CD4-positive, alpha-beta T cell (primary cell): ENCODE measurements at regions not wholly inside any gene's neighbourhood (a gene's known extent, or its start where the extent isn't known, plus 50 kb on each side); places are given as distances from the start of the nearest gene placed in this dataset.
A peak's percentile ranks its signal among the peaks of the same experiment; 100 is the strongest.

Experiments used
- ATAC-seq: fragments of 200-7000 bp; cut with Tn5 transposase; one replicate; pipeline ENCODE4 v1.10.0; 2022; ENCODE audit warnings: mild to moderate bottlenecking; ENCODE audit not compliant: poor library complexity
- CTCF ChIA-PET: fragments of 350-600 bp; sonication (Branson Sonifier 250); formaldehyde crosslinking; loops from one replicate; lab custom pipeline; 2021; ENCODE audit warnings: antibody characterized with exemption, inconsistent platforms; lab: Charles Lee
- POLR2A ChIA-PET: fragments of 350-600 bp; sonication (Branson Sonifier 250); formaldehyde crosslinking; loops from one replicate; lab custom pipeline; 2021; ENCODE audit warnings: antibody characterized with exemption, inconsistent platforms; lab: Charles Lee
- DNase-seq, 14 experiments: peaks; one replicate each; pipeline ENCODE4 v3.0.0-alpha.2; 2013 to 2020; ENCODE audit warnings: mixed read lengths in 2 of 14
- H3K27ac ChIP-seq, 2 donors: one replicate each; pipeline versions ENCODE4 v1.5.1 to v1.7.0; 2013; ENCODE audit warnings: low read length in 2 of 2, low read depth in 1 of 2, mild to moderate bottlenecking in 1 of 2
- H3K27me3 ChIP-seq, 2 experiments: 1 replicate in 1 of 2; 2 replicates in 1 of 2; pipeline versions ENCODE4 v1.6.1 to v1.7.0; 2013; ENCODE audit warnings: low read length in 2 of 2, control low read depth in 1 of 2, mild to moderate bottlenecking in 1 of 2, moderate library complexity in 1 of 2; ENCODE audit not compliant: insufficient read depth in 2 of 2, control insufficient read depth in 1 of 2
- H3K36me3 ChIP-seq: one replicate; pipeline ENCODE4 v1.6.1; 2013; ENCODE audit warnings: low read length, control low read depth; ENCODE audit not compliant: insufficient read depth
- H3K4me1 ChIP-seq: one replicate; pipeline ENCODE4 v1.6.1; 2013; ENCODE audit warnings: low read length, control low read depth; ENCODE audit not compliant: insufficient read depth
- H3K4me3 ChIP-seq: one replicate; pipeline ENCODE4 v1.5.1; 2013; ENCODE audit warnings: mild to moderate bottlenecking, low read length, moderate library complexity
- H3K9me3 ChIP-seq, 2 experiments: 1 replicate in 1 of 2; 2 replicates in 1 of 2; pipeline versions ENCODE4 v1.6.1 to v1.7.0; 2013; ENCODE audit warnings: low read length in 2 of 2, mild to moderate bottlenecking in 2 of 2, control low read depth in 1 of 2, moderate library complexity in 1 of 2; ENCODE audit not compliant: control insufficient read depth in 1 of 2, insufficient read depth in 1 of 2
- H3K27ac Mint-ChIP-seq: one replicate; pipeline ENCODE4 v1.8.0; 2020; ENCODE audit warnings: mixed read lengths
- H3K27me3 Mint-ChIP-seq: one replicate; pipeline ENCODE4 v1.8.0; 2021; ENCODE audit warnings: mixed read lengths
- H3K36me3 Mint-ChIP-seq: one replicate; pipeline ENCODE4 v1.8.0; 2021; ENCODE audit warnings: low read depth, mixed read lengths
- H3K4me1 Mint-ChIP-seq: one replicate; pipeline ENCODE4 v1.8.0; 2021; ENCODE audit warnings: low read depth, mixed read lengths
- H3K4me3 Mint-ChIP-seq: one replicate; pipeline ENCODE4 v1.8.0; 2020; ENCODE audit warnings: mild to moderate bottlenecking, mixed read lengths
- H3K9me3 Mint-ChIP-seq: one replicate; pipeline ENCODE4 v1.8.0; 2020; ENCODE audit warnings: mixed read lengths
- intact Hi-C, 2 experiments: fragments of 100-400 bp; cut with DNase I in 1 of 2; cut with micrococcal nuclease in 1 of 2; formaldehyde crosslinking; loops; one replicate each; pipeline versions ENCODE4 v1.15.1 to v1.9.0; 2023 to 2025; cut with DNase I, micrococcal nuclease
- TF ChIP-seq, protein P1 (sequence below): fragments of 200-600 bp; IDR thresholded peaks from one replicate; pipeline ENCODE4 v1.8.0; 2022; ENCODE audit warnings: antibody characterized with exemption, mild to moderate bottlenecking

DNA sequence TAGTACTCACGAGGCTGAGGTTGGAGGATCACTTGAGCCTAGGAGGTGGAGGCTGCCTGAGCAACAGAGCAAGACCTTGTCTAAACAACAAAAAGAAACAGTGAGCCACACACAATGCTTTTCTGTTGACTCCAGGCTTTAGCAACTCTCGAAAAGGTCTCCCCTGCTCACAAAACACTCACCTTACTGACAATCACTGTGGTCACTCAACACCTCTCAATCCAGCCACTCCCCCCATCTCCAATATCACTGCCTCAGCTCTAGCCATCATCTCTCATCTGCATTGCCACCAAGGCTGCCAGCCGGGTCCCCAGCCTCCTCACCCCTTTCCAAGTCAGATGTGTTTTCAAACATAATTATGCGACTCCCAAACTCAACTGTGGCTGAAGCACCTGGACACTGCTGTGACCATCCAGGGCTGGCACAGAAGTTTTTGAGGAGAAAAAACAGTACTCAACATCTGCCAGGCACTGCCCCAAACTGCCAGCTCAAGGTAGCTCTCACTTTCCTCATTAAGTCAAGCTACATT is 218.0 kb upstream of the ARID1B start:
- Mint-ChIP-seq H3K27me3 (peaks cover 6% of the 10 kb centered on the region), H3K36me3 (no peaks in the 10 kb centered on the region), H3K4me1 (peaks cover 3% of the 10 kb centered on the region), H3K27ac (no peak overlapping the region), H3K9me3 (peaks cover 7% of the 10 kb centered on the region), H3K4me3 (no peak overlapping the region)
- TF ChIP-seq, protein P1, sequence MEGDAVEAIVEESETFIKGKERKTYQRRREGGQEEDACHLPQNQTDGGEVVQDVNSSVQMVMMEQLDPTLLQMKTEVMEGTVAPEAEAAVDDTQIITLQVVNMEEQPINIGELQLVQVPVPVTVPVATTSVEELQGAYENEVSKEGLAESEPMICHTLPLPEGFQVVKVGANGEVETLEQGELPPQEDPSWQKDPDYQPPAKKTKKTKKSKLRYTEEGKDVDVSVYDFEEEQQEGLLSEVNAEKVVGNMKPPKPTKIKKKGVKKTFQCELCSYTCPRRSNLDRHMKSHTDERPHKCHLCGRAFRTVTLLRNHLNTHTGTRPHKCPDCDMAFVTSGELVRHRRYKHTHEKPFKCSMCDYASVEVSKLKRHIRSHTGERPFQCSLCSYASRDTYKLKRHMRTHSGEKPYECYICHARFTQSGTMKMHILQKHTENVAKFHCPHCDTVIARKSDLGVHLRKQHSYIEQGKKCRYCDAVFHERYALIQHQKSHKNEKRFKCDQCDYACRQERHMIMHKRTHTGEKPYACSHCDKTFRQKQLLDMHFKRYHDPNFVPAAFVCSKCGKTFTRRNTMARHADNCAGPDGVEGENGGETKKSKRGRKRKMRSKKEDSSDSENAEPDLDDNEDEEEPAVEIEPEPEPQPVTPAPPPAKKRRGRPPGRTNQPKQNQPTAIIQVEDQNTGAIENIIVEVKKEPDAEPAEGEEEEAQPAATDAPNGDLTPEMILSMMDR: no peak
- Histone ChIP-seq H3K4me3 (no peak overlapping the region), H3K4me1 (peaks cover under 1% of the 10 kb centered on the region), H3K27me3 (no peaks in the 10 kb centered on the region), H3K36me3 (no peaks in the 10 kb centered on the region), H3K27ac (no peak overlapping the region), H3K9me3 (peaks cover 0 to 3% of the 10 kb centered on the region in 2 experiments)
- POLR2A ChIA-PET: no interaction called here
- no peak for ATAC-seq
- no peak for DNase-seq
- CTCF ChIA-PET: no interaction called here
- intact Hi-C loops: no loop called here

DNA sequence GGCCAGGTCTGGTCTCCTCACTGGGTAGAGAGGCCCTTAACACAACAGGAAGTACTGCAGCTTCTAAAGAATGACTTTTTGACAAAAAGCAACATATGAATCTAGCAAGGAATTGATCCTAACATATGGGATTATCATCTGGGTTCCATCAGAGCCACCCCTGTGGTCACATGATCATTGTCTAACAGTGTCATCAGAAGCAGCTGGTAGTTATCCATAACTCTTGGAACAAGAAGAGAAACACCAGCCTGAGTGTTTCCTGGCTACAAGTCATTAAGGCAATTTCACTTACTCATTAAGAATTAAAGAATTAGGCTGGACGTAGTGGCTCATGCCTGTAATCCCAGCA is 219.3 kb upstream of the ARID1B start:
- TF ChIP-seq, protein P1: no peak
- DNase-seq: no peak
- Histone ChIP-seq H3K36me3 (no peaks in the 10 kb centered on the region), H3K4me3 (no peak overlapping the region), H3K4me1 (no peaks in the 10 kb centered on the region), H3K27ac (no peak overlapping the region), H3K9me3 (peaks cover 0 to 3% of the 10 kb centered on the region in 2 experiments), H3K27me3 (no peaks in the 10 kb centered on the region)
- Mint-ChIP-seq H3K36me3 (no peaks in the 10 kb centered on the region), H3K27ac (no peak overlapping the region), H3K4me3 (no peak overlapping the region), H3K4me1 (no peaks in the 10 kb centered on the region), H3K27me3 (peaks cover 6% of the 10 kb centered on the region), H3K9me3 (peaks cover 7% of the 10 kb centered on the region)
- ChIA-PET POLR2A (no interaction called here), CTCF (no interaction called here)
- ATAC-seq: no peak
- intact Hi-C loops: no loop called here

DNA sequence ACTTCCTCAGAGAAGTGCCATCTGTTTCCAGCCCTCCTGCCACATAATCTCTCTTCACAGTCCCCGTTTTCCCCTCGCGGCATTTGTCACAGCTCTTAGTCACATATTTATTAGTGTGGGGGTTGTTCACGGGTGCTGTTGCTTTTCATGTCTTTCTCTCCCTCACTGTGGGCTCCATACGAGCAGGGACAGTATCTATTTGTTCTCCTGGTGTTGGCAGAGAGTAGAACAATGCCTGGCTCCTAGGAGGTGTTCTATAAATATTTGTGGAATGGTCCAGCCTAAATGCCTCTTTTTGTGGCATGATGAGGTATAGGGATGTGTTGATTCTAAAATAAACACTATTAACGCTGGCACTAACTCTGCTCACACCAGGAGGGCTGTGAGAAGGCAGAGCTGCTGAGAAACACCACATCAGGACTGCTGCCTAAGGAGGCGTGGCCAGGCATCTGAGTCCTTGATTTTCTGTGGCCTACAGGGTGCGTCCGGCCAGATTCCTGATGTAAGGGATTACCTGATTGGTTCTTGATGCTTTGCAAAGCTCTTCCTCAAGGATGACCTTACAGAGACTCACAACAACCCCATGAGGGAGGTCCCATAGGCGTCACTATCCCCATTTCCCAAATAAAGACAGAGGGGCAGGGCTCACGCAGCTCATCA is 219.8 kb upstream of the ARID1B start:
- H3K4me1 ChIP-seq: no peaks in the 10 kb centered on the region
- no peak overlapping the region for H3K4me3 ChIP-seq
- POLR2A ChIA-PET: no interaction called here
- Mint-ChIP-seq H3K4me3 (no peak overlapping the region), H3K27me3 (peaks cover 6% of the 10 kb centered on the region), H3K27ac (no peak overlapping the region), H3K9me3 (peaks cover 7% of the 10 kb centered on the region), H3K4me1 (no peaks in the 10 kb centered on the region), H3K36me3 (no peaks in the 10 kb centered on the region)
- intact Hi-C loops: no loop called here
- peak in 2 of 14 experiments; percentile 20 to 24 for DNase-seq
- no peaks in the 10 kb centered on the region for H3K36me3 ChIP-seq
- peaks cover 0 to 3% of the 10 kb centered on the region in 2 experiments for H3K9me3 ChIP-seq
- H3K27ac ChIP-seq: no peak overlapping the region
- TF ChIP-seq, protein P1: no peak
- CTCF ChIA-PET: no interaction called here
- no peaks in the 10 kb centered on the region for H3K27me3 ChIP-seq
- no peak for ATAC-seq
